GM12892 (cell line): ENCODE measurements at regions not wholly inside any gene's neighbourhood (a gene's known extent, or its start where the extent isn't known, plus 50 kb on each side); places are given as distances from the start of the nearest gene placed in this dataset.

ENCODE experiments used
- DNase-seq: peaks from one replicate; pipeline ENCODE4 v3.0.0; 2011; ENCODE audit not compliant: insufficient read length
- FAIRE-seq: peaks from 2 replicates; lab custom pipeline; 2011; peaks lifted over from hg19 to GRCh38; lab: Jason Lieb, UNC
- POLR2A ChIP-seq: IDR thresholded peaks from 2 replicates; pipeline ENCODE4 v1.6.1; 2011; ENCODE audit warnings: low read depth, low read length, control low read depth
- POLR2AphosphoS5 ChIP-seq: IDR thresholded peaks from 2 replicates; pipeline ENCODE4 v1.6.1; 2011; ENCODE audit warnings: low read depth, low read length, control low read depth
- TAF1 ChIP-seq: IDR thresholded peaks from 2 replicates; pipeline ENCODE4 v1.6.1; 2011; ENCODE audit warnings: low read depth, mild to moderate bottlenecking, control low read depth, low read length, borderline replicate concordance

GRCh38 chr17:53543472-53543871, 279.3 kb upstream of the KIF2B start:
- TF ChIP-seq POLR2A (no peak), POLR2AphosphoS5 (no peak), TAF1 (no peak)
- DNase-seq, result no peak
- no peak for FAIRE-seq

GRCh38 chr17:53538129-53538617, 284.6 kb upstream of the KIF2B start:
- no peak for TF ChIP-seq POLR2A
- no peak for TF ChIP-seq TAF1
- TF ChIP-seq POLR2AphosphoS5, result no peak
- no peak for FAIRE-seq
- no peak for DNase-seq

- TF ChIP-seq TAF1, result no peak
- no peak for TF ChIP-seq POLR2A
- no peak for FAIRE-seq
- no peak for DNase-seq
Observed at GRCh38 chr17:53527473-53527872, 295.3 kb upstream of the KIF2B start.

GRCh38 chr17:53525590-53525989, 297.1 kb upstream of the KIF2B start:
- DNase-seq, result no peak
- no peak for FAIRE-seq
- no peak for TF ChIP-seq POLR2A
- TF ChIP-seq POLR2AphosphoS5, result no peak
- TF ChIP-seq TAF1, result no peak

- TF ChIP-seq TAF1 (no peak), POLR2AphosphoS5 (no peak), POLR2A (no peak)
- DNase-seq, result no peak
- FAIRE-seq, result no peak
Observed at GRCh38 chr17:53516636-53517035, 306.1 kb upstream of the KIF2B start.

GRCh38 chr17:53499277-53499676, 323.4 kb upstream of the KIF2B start:
- TF ChIP-seq POLR2AphosphoS5 (no peak), POLR2A (no peak), TAF1 (no peak)
- FAIRE-seq, result no peak
- no peak for DNase-seq

GRCh38 chr17:53496356-53496755, 326.4 kb upstream of the KIF2B start:
- DNase-seq (no peak), FAIRE-seq (no peak)
- TF ChIP-seq POLR2AphosphoS5 (no peak), POLR2A (no peak), TAF1 (no peak)

- TF ChIP-seq TAF1, result no peak
- TF ChIP-seq POLR2A, result no peak
- TF ChIP-seq POLR2AphosphoS5, result no peak
- no peak for FAIRE-seq
- no peak for DNase-seq
Observed at GRCh38 chr17:53492532-53492931, 330.2 kb upstream of the KIF2B start.

- FAIRE-seq (no peak), DNase-seq (no peak)
- TF ChIP-seq POLR2A, result no peak
- TF ChIP-seq POLR2AphosphoS5, result no peak
- TF ChIP-seq TAF1, result no peak
Observed at GRCh38 chr17:53490447-53490968, 332.2 kb upstream of the KIF2B start.

GRCh38 chr17:53483704-53484103, 339.0 kb upstream of the KIF2B start:
- no peak for FAIRE-seq
- no peak for DNase-seq
- TF ChIP-seq POLR2A (no peak), TAF1 (no peak), POLR2AphosphoS5 (no peak)

GRCh38 chr17:53475002-53475401, 347.7 kb upstream of the KIF2B start:
- TF ChIP-seq POLR2AphosphoS5 (no peak), POLR2A (no peak), TAF1 (no peak)
- no peak for DNase-seq
- FAIRE-seq, result no peak

- DNase-seq, result no peak
- no peak for TF ChIP-seq POLR2AphosphoS5
- TF ChIP-seq POLR2A, result no peak
- no peak for TF ChIP-seq TAF1
- FAIRE-seq, result no peak
Observed at GRCh38 chr17:53472586-53472985, 350.1 kb upstream of the KIF2B start.
